ENCODE measurements at regions not wholly inside any gene's neighbourhood (a gene's known extent, or its start where the extent isn't known, plus 50 kb on each side); places are given as distances from the start of the nearest gene placed in this dataset.

DNA sequence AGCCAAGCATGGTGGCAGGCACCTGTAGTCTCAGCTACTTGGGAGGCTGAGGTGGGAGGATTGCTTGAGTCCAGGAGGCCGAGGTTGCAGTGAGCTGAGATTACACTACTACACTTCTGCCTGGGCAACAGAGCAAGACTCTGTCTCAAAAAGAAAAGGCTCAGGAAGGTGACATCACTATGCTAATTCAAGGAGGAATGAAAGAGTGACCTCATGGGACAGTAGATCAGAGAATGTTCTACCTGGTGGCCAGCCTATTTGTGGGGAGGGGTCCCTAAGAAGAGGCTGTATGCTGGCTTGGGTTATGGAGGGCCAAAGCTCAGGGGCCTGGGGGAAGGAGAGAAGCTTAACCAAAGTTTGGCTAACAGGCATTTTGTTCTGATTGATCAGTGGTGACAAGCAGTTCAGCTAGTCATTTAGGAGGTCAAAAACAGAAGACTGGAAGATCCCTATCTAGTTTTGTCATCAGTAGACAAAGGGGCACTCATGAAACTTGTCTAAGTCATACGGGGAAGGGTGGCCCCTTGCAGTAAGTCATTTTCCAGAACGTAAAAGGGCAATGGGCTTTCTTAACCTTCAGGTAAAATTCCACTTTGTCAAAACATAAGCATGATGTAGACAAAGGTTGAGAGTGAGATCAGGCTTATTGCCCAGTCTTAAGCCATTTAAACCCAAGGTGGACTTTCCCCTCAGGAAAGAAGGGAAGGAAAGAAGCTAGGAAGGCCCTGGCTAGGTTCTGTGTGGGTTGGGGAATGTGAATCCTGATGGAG, 60.8 kb upstream of the EEA1 start:
- no peaks in the 10 kb centered on the region for H3F3A ChIP-seq (ENCODE audit: low read depth)
- H3K36me3 ChIP-seq (ENCODE audit: insufficient read depth, low read length) = no peaks in the 10 kb centered on the region
- peaks cover 5% of the 10 kb centered on the region for H3K4me1 ChIP-seq (ENCODE audit: insufficient read depth, low read length, poor library complexity, severe bottlenecking)
- H3K4me3 ChIP-seq (ENCODE audit: low read length, poor library complexity, severe bottlenecking) = no peak overlapping the region
- H3K9me3 ChIP-seq (ENCODE audit: insufficient read depth, low read depth, low read length) = no peaks in the 10 kb centered on the region
- no peak for TF ChIP-seq EZH2phosphoT487 (IDR thresholded peaks at IDR 0.05; ENCODE audit: borderline replicate concordance)
- TF ChIP-seq, protein P1, sequence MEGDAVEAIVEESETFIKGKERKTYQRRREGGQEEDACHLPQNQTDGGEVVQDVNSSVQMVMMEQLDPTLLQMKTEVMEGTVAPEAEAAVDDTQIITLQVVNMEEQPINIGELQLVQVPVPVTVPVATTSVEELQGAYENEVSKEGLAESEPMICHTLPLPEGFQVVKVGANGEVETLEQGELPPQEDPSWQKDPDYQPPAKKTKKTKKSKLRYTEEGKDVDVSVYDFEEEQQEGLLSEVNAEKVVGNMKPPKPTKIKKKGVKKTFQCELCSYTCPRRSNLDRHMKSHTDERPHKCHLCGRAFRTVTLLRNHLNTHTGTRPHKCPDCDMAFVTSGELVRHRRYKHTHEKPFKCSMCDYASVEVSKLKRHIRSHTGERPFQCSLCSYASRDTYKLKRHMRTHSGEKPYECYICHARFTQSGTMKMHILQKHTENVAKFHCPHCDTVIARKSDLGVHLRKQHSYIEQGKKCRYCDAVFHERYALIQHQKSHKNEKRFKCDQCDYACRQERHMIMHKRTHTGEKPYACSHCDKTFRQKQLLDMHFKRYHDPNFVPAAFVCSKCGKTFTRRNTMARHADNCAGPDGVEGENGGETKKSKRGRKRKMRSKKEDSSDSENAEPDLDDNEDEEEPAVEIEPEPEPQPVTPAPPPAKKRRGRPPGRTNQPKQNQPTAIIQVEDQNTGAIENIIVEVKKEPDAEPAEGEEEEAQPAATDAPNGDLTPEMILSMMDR (conservative IDR thresholded peaks at IDR 0.05; ENCODE audit: low read length) = no peak
- no peaks in the 10 kb centered on the region for H3K9me2 ChIP-seq (replicated peaks; ENCODE audit: low read depth, low read length)
- H3K79me2 ChIP-seq (ENCODE audit: insufficient read depth, low read length) = no peaks in the 10 kb centered on the region
- H3K9ac ChIP-seq (ENCODE audit: low read depth, low read length, poor library complexity, severe bottlenecking) = no peak overlapping the region
- H4K20me1 ChIP-seq (ENCODE audit: insufficient read depth, low read length, poor library complexity, severe bottlenecking) = no peaks in the 10 kb centered on the region
- H3K27me3 ChIP-seq (ENCODE audit: insufficient read depth, low read length, poor library complexity, severe bottlenecking) = no peaks in the 10 kb centered on the region
- no peak overlapping the region for H2AFZ ChIP-seq (ENCODE audit: low read length)
- no peak overlapping the region for H3K4me2 ChIP-seq (ENCODE audit: low read depth, low read length, poor library complexity, severe bottlenecking)

DNA sequence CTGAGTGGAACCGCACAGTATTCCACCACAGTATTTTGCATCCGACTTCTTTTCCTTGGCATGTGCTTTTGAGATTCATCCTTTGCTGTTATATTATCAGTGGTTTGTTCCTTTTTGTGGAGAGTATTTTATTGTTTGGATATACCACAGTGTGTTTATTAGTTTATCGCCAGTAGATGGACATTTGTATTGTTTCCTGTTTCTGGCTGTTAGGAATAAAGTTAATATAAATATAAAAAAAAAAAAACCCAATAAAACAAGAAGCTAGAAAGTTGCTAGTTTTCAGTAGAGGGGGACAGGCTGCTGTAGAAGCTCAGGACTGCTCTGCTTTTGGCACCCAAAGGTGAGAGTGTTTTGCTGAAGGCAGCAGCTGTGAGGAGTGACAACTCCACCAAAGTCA, 62.0 kb upstream of the EEA1 start:
- no peaks in the 10 kb centered on the region for H4K20me1 ChIP-seq (ENCODE audit: insufficient read depth, low read length, poor library complexity, severe bottlenecking)
- TF ChIP-seq EZH2phosphoT487 (IDR thresholded peaks at IDR 0.05; ENCODE audit: borderline replicate concordance) = no peak
- TF ChIP-seq, protein P1 (conservative IDR thresholded peaks at IDR 0.05; ENCODE audit: low read length) = no peak
- no peak overlapping the region for H3K9ac ChIP-seq (ENCODE audit: low read depth, low read length, poor library complexity, severe bottlenecking)
- H3K4me2 ChIP-seq (ENCODE audit: low read depth, low read length, poor library complexity, severe bottlenecking) = no peak overlapping the region
- no peak overlapping the region for H3K4me3 ChIP-seq (ENCODE audit: low read length, poor library complexity, severe bottlenecking)
- no peak overlapping the region for H2AFZ ChIP-seq (ENCODE audit: low read length)
- H3K4me1 ChIP-seq (ENCODE audit: insufficient read depth, low read length, poor library complexity, severe bottlenecking) = peaks cover 5% of the 10 kb centered on the region
- no peaks in the 10 kb centered on the region for H3K27me3 ChIP-seq (ENCODE audit: insufficient read depth, low read length, poor library complexity, severe bottlenecking)
- no peaks in the 10 kb centered on the region for H3K36me3 ChIP-seq (ENCODE audit: insufficient read depth, low read length)
- no peaks in the 10 kb centered on the region for H3K79me2 ChIP-seq (ENCODE audit: insufficient read depth, low read length)
- no peaks in the 10 kb centered on the region for H3K9me3 ChIP-seq (ENCODE audit: insufficient read depth, low read depth, low read length)
- H3F3A ChIP-seq (ENCODE audit: low read depth) = no peaks in the 10 kb centered on the region
- no peaks in the 10 kb centered on the region for H3K9me2 ChIP-seq (replicated peaks; ENCODE audit: low read depth, low read length)

DNA sequence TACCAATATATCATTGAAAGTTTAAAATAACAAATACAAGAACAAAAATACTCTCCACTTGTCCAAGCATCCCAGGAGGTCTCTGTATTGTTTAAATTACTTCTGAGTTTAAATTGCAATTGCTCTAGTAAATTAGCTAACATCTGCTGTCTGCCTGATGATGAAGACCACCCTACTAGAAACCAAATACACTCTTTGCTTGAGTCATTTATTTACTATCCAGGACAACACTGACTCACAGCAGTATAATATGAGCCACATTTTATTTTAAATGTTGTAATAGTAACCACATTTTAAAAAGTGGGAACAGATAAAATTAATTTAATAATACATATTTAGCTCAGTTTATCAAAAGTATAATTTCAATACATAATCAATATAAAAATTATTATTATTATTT, 62.9 kb upstream of the EEA1 start:
- Histone ChIP-seq H4K20me1 (ENCODE audit: insufficient read depth, low read length, poor library complexity, severe bottlenecking) (no peaks in the 10 kb centered on the region), H3K36me3 (ENCODE audit: insufficient read depth, low read length) (no peaks in the 10 kb centered on the region), H3K9ac (ENCODE audit: low read depth, low read length, poor library complexity, severe bottlenecking) (no peak overlapping the region), H3K79me2 (ENCODE audit: insufficient read depth, low read length) (no peaks in the 10 kb centered on the region), H3K9me2 (replicated peaks; ENCODE audit: low read depth, low read length) (no peaks in the 10 kb centered on the region), H3K4me1 (ENCODE audit: insufficient read depth, low read length, poor library complexity, severe bottlenecking) (peaks cover 5% of the 10 kb centered on the region), H3K4me3 (ENCODE audit: low read length, poor library complexity, severe bottlenecking) (no peak overlapping the region), H3F3A (ENCODE audit: low read depth) (no peaks in the 10 kb centered on the region), H3K4me2 (ENCODE audit: low read depth, low read length, poor library complexity, severe bottlenecking) (no peak overlapping the region), H3K27me3 (ENCODE audit: insufficient read depth, low read length, poor library complexity, severe bottlenecking) (no peaks in the 10 kb centered on the region), H3K9me3 (ENCODE audit: insufficient read depth, low read depth, low read length) (no peaks in the 10 kb centered on the region), H2AFZ (ENCODE audit: low read length) (no peak overlapping the region)
- no peak for TF ChIP-seq EZH2phosphoT487 (IDR thresholded peaks at IDR 0.05; ENCODE audit: borderline replicate concordance)
- TF ChIP-seq, protein P1 (conservative IDR thresholded peaks at IDR 0.05; ENCODE audit: low read length) = no peak
